ENCODE measurements at regions not wholly inside any gene's neighbourhood (a gene's known extent, or its start where the extent isn't known, plus 50 kb on each side); places are given as distances from the start of the nearest gene placed in this dataset.

DNA sequence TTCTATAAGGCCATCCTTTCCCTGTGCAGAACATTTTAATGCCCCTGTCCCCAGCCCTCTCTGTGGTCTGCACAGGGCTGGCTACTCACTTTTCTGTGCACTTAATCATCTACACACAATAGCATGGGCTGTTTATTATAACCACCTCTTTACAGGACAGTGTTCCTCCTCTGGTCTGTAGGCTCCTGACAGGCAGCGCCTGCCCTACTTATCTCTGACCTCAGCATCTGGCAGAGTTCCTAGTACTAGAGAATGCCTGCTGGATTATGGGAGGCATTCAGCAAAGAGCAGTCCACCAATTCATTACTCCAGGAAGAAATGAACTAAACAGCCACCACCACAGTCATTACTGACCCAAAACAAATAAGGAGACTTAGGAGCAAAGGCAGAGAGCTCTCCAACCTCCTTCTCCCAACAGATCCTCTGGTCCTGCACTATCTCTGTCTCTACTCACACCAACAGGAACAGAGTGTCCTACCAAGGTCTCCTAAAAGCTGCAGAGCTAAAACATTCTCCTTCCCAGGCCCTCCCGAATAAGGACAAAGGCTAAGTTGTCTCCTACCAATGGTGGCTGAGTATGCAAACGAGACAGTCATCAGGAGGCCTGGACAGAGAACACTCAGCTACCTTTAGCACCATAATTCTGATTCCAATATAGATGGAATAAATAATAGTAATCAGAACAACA lies 279.2 kb downstream of the QDPR start:
- TF ChIP-seq POLR2A (IDR thresholded peaks at IDR 0.05; ENCODE audit: low read depth, low read length) (no peak), POLR2AphosphoS5 (IDR thresholded peaks at IDR 0.05; ENCODE audit: low read depth, low read length) (no peak), PAX5 (IDR thresholded peaks at IDR 0.05; ENCODE audit: insufficient read depth, low read length, severe bottlenecking) (no peak)
